Sigmoid colon (tissue), 6 donors: ENCODE measurements at regions not wholly inside any gene's neighbourhood (a gene's known extent, or its start where the extent isn't known, plus 50 kb on each side); places are given as distances from the start of the nearest gene placed in this dataset.
A peak's percentile ranks its signal among the peaks of the same experiment; 100 is the strongest.

ENCODE experiments used
- DNase-seq: peaks from one replicate; pipeline ENCODE4 v3.0.0-alpha.2; 2019
- H3K27ac ChIP-seq, 4 donors: fragments of 200-600 bp; sonication (generic); one replicate each; pipeline ENCODE4 v1.5.1; 2016 to 2019; ENCODE audit warnings: mild to moderate bottlenecking in 1 of 4
- H3K27me3 ChIP-seq, 3 donors: fragments of 200-600 bp; sonication (generic); one replicate each; pipeline ENCODE4 v1.5.1; 2019; ENCODE audit warnings: mild to moderate bottlenecking in 1 of 3
- H3K36me3 ChIP-seq, 4 donors: fragments of 200-600 bp; sonication (generic); one replicate each; pipeline ENCODE4 v1.5.1; 2016 to 2019
- H3K4me1 ChIP-seq, 4 donors: fragments of 200-600 bp; sonication (generic); one replicate each; pipeline ENCODE4 v1.5.1; 2017 to 2019
- H3K4me3 ChIP-seq, 4 donors: fragments of 200-600 bp; sonication (generic); one replicate each; pipeline ENCODE4 v1.5.1; 2017 to 2019; ENCODE audit warnings: mild to moderate bottlenecking in 2 of 4, moderate library complexity in 1 of 4
- H3K9me3 ChIP-seq, 4 donors: fragments of 200-600 bp in 3 of 4; sonication (generic) in 3 of 4; one replicate each; pipeline versions ENCODE4 v1.5.1 to v1.6.1; 2013 to 2019
- EP300 ChIP-seq, 4 donors: sonication (generic); formaldehyde crosslinking; IDR thresholded peaks; one replicate each; pipeline ENCODE4 v1.6.1; 2017; ENCODE audit warnings: antibody characterized with exemption in 4 of 4
- POLR2A ChIP-seq, 2 donors: fragments of 450-650 bp; IDR thresholded peaks; one replicate each; pipeline ENCODE4 v1.6.1; 2016; ENCODE audit warnings: antibody characterized with exemption in 2 of 2, mild to moderate bottlenecking in 2 of 2, moderate library complexity in 2 of 2
- POLR2AphosphoS5 ChIP-seq, 4 donors: sonication (generic); formaldehyde crosslinking; IDR thresholded peaks; one replicate each; pipeline ENCODE4 v1.6.1; 2017; ENCODE audit warnings: antibody characterized with exemption in 4 of 4
- WGBS, 2 donors: extraction: QIAGEN DNeasy Blood & Tissue Kit; methylation state at CpG; one replicate each; pipeline ENCODE4 v1.1.7; 2013; 5-methylcytosine and 5-hydroxymethylcytosine counted together
- intact Hi-C: fragments of 100-400 bp; cut with DNase I; formaldehyde crosslinking; loops from one replicate; pipeline ENCODE4 v1.15.1; 2023
- TF ChIP-seq, protein P1 (sequence below), 4 experiments: fragments of 450-650 bp in 3 of 4; fragments of 200-600 bp in 1 of 4; IDR thresholded peaks; one replicate each; pipeline ENCODE4 v1.5.1; 2016 to 2019; ENCODE audit warnings: antibody characterized with exemption in 4 of 4, mild to moderate bottlenecking in 3 of 4, moderate library complexity in 2 of 4
- donor health status: healthy with polysubstance abuse.
- donor health status: healthy.

DNA sequence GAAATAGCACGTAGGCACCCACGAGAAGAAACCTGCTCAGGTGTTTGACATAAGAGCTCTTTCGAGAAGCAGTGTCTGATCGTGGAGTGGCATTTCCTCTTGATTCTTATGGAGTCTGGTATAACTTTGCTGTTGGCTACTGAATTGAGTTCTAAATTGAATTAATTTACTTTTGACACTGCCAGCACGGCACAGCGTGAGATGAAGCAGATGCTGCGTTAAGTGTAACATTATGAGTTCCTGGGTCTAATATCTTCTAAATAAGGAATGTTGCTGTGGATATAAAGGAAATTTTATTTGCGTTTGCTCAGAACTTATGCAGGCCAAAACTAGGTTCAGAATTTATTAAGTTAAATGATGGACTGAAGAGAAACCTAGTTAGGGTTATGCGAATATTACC is 919.9 kb downstream of the TUSC7 start:
- no peak overlapping the region for H3K4me3 ChIP-seq
- intact Hi-C loops, result no loop called here
- no peaks in the 10 kb centered on the region for H3K9me3 ChIP-seq
- no peaks in the 10 kb centered on the region for H3K36me3 ChIP-seq
- H3K27me3 ChIP-seq, result no peaks in the 10 kb centered on the region
- DNase-seq, result no peak
- TF ChIP-seq POLR2AphosphoS5 (IDR thresholded peaks at IDR 0.05) (peak; percentile 36 to 69 (median 58)), POLR2A (IDR thresholded peaks at IDR 0.05) (no peak)
- 84 to 88% methylated on average over 9 of the region's 9 CpGs for WGBS, 2 donors
- H3K4me1 ChIP-seq, result peaks cover 0 to 39% (median 30%) of the 10 kb centered on the region in 4 donors
- peak overlapping the region in 3 of 4 donors; percentile 51 to 66 (median 57) for H3K27ac ChIP-seq

GRCh38 chr3:117630469-117630868 is 920.9 kb downstream of the TUSC7 start:
- TF ChIP-seq POLR2A (IDR thresholded peaks at IDR 0.05) (no peak), EP300 (IDR thresholded peaks at IDR 0.05) (no peak), POLR2AphosphoS5 (IDR thresholded peaks at IDR 0.05) (no peak)
- TF ChIP-seq, protein P1, sequence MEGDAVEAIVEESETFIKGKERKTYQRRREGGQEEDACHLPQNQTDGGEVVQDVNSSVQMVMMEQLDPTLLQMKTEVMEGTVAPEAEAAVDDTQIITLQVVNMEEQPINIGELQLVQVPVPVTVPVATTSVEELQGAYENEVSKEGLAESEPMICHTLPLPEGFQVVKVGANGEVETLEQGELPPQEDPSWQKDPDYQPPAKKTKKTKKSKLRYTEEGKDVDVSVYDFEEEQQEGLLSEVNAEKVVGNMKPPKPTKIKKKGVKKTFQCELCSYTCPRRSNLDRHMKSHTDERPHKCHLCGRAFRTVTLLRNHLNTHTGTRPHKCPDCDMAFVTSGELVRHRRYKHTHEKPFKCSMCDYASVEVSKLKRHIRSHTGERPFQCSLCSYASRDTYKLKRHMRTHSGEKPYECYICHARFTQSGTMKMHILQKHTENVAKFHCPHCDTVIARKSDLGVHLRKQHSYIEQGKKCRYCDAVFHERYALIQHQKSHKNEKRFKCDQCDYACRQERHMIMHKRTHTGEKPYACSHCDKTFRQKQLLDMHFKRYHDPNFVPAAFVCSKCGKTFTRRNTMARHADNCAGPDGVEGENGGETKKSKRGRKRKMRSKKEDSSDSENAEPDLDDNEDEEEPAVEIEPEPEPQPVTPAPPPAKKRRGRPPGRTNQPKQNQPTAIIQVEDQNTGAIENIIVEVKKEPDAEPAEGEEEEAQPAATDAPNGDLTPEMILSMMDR (IDR thresholded peaks at IDR 0.05), result no peak
- intact Hi-C loops, result no loop called here
- no peak for DNase-seq
- Histone ChIP-seq H3K27me3 (no peaks in the 10 kb centered on the region), H3K4me1 (peaks cover 0 to 35% (median 23%) of the 10 kb centered on the region in 4 donors), H3K4me3 (no peak overlapping the region), H3K27ac (peak overlapping the region in 2 of 4 donors; percentile 51 to 66), H3K36me3 (no peaks in the 10 kb centered on the region), H3K9me3 (no peaks in the 10 kb centered on the region)

GRCh38 chr3:117630885-117631284 is 921.3 kb downstream of the TUSC7 start:
- Histone ChIP-seq H3K27ac (peak overlapping the region in 1 of 4 donors; percentile 51), H3K27me3 (no peaks in the 10 kb centered on the region)
- intact Hi-C loops, result no loop called here

DNA sequence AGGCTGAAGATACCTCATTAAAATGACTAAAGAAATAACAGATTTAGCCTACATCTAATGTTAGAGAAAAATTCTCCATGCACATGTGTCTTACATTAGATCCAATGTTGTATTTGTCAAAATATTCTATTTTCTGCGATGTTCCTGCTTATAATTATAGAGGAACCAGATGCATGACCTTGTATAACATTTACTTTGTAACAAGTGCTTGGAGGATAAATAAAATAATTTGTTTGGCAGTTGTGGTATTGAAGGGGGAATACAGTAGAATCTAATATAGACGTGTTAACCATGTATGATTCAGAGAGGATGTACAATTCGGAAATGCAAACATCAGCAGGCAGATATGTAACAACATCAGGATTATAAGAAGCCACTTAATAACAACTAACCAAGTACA is 922.2 kb downstream of the TUSC7 start:
- no peak overlapping the region for H3K27ac ChIP-seq
- no peaks in the 10 kb centered on the region for H3K27me3 ChIP-seq
- no peak for TF ChIP-seq EP300 (IDR thresholded peaks at IDR 0.05)
- TF ChIP-seq, protein P1 (IDR thresholded peaks at IDR 0.05), result no peak
- no peak for TF ChIP-seq POLR2A (IDR thresholded peaks at IDR 0.05)
- no peak for TF ChIP-seq POLR2AphosphoS5 (IDR thresholded peaks at IDR 0.05)
- no peak overlapping the region for H3K4me3 ChIP-seq
- H3K36me3 ChIP-seq, result no peaks in the 10 kb centered on the region
- DNase-seq, result no peak
- WGBS, 2 donors, result 82 to 87% methylated on average over 3 of the region's 3 CpGs
- intact Hi-C loops, result no loop called here
- H3K4me1 ChIP-seq, result peaks cover 0 to 35% (median 22%) of the 10 kb centered on the region in 4 donors
- no peaks in the 10 kb centered on the region for H3K9me3 ChIP-seq

More at GRCh38 chr3:117630885-117631284, 921.3 kb downstream of the TUSC7 start:
- no peak overlapping the region for H3K4me3 ChIP-seq
- no peak for DNase-seq
- H3K36me3 ChIP-seq, result no peaks in the 10 kb centered on the region
- 71 to 82% methylated on average over 1 of the region's 1 CpG for WGBS, 2 donors
- peaks cover 0 to 35% (median 22%) of the 10 kb centered on the region in 4 donors for H3K4me1 ChIP-seq
- no peaks in the 10 kb centered on the region for H3K9me3 ChIP-seq
- TF ChIP-seq EP300 (IDR thresholded peaks at IDR 0.05) (no peak), POLR2A (IDR thresholded peaks at IDR 0.05) (no peak), POLR2AphosphoS5 (IDR thresholded peaks at IDR 0.05) (no peak)
- TF ChIP-seq, protein P1 (IDR thresholded peaks at IDR 0.05), result no peak

DNA sequence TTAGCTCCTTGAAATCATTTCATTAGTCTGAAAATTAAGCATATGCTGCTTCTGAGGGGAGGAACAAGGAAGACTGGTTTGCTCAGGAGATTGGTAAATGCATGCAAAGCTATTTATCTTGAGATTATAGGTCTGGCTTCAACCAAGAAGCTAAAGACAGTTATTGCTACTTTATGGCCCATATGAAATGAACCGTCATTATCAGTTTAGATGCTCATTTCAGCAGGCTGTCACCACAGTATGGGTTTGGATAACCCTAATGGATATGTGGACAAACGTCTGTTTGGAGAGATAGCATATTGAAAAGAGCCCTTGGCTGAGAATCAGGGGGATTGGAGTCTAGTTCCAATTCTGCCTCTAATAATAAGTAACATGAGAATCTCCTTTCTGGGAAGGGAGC is 922.6 kb downstream of the TUSC7 start:
- intact Hi-C loops, result no loop called here
- DNase-seq, result no peak
- no peak overlapping the region for H3K27ac ChIP-seq
- no peaks in the 10 kb centered on the region for H3K9me3 ChIP-seq
- TF ChIP-seq POLR2AphosphoS5 (IDR thresholded peaks at IDR 0.05) (no peak), POLR2A (IDR thresholded peaks at IDR 0.05) (no peak), EP300 (IDR thresholded peaks at IDR 0.05) (no peak)
- TF ChIP-seq, protein P1 (IDR thresholded peaks at IDR 0.05), result no peak
- no peaks in the 10 kb centered on the region for H3K27me3 ChIP-seq
- H3K4me1 ChIP-seq, result peaks cover 0 to 35% (median 22%) of the 10 kb centered on the region in 4 donors
- no peak overlapping the region for H3K4me3 ChIP-seq
- no peaks in the 10 kb centered on the region for H3K36me3 ChIP-seq
- 57 to 72% methylated on average over 2 of the region's 2 CpGs for WGBS, 2 donors
